GM12878 (cell line): ENCODE measurements at regions not wholly inside any gene's neighbourhood (a gene's known extent, or its start where the extent isn't known, plus 50 kb on each side); places are given as distances from the start of the nearest gene placed in this dataset.

Experiments
- ATAC-seq: fragments of 200-7000 bp; cut with Tn5 transposase; 3 replicates; pipeline ENCODE4 v1.9.1; 2020; ENCODE audit warnings: mild to moderate bottlenecking, moderate library complexity
- BruUV-seq: library from RNA; stranded (reverse); fragments of 400-500 nt; replicated peaks from 2 replicates; lab custom pipeline; 2021; lab: Mats Ljungman, UMichigan
- CTCF ChIA-PET: fragments of 300-600 bp; sonication (Branson Sonifier 250); formaldehyde crosslinking; extraction: SDS; loops from one replicate; lab custom pipeline; 2021; ENCODE audit warnings: inconsistent platforms; lab: Yijun Ruan, JAX
- POLR2A ChIA-PET: fragments of 350-600 bp; formaldehyde crosslinking; extraction: SDS; loops from one replicate; lab custom pipeline; 2021; ENCODE audit warnings: inconsistent platforms; lab: Charles Lee
- RAD21 ChIA-PET: fragments of 300-600 bp; sonication (Branson Sonifier 250); formaldehyde crosslinking; loops from one replicate; lab custom pipeline; 2023; ENCODE audit warnings: antibody characterized with exemption; ENCODE audit not compliant: unreplicated experiment; lab: Charles Lee
- SMC1A ChIA-PET: fragments of 300-600 bp; sonication (Branson Sonifier 250); formaldehyde crosslinking; loops from one replicate; lab custom pipeline; 2023; ENCODE audit not compliant: unreplicated experiment, uncharacterized antibody; lab: Charles Lee
- DNase-seq: peaks from one replicate; pipeline ENCODE4 v3.0.0-alpha.2; 2011; ENCODE audit warnings: low read depth, low spot score
- FAIRE-seq: peaks from 3 replicates; lab custom pipeline; 2011; peaks lifted over from hg19 to GRCh38; lab: Jason Lieb, UNC
- H2AFZ ChIP-seq: 2 replicates; pipeline ENCODE4 v1.6.0; 2011; ENCODE audit warnings: low read depth, low read length, control low read depth; ENCODE audit not compliant: control insufficient read depth
- H3K27ac ChIP-seq: 2 replicates; pipeline ENCODE4 v1.5.1; 2011; ENCODE audit warnings: control low read depth; ENCODE audit not compliant: control insufficient read depth, insufficient read depth
- H3K27me3 ChIP-seq, 2 experiments: replicated peaks in 1 of 2; 2 replicates each; pipeline versions ENCODE4 v1.6.0 to v1.6.1; 2011; ENCODE audit warnings: low read length in 1 of 2; ENCODE audit not compliant: control insufficient read depth in 2 of 2, insufficient read depth in 2 of 2
- H3K36me3 ChIP-seq, 2 experiments: 2 replicates each; pipeline ENCODE4 v1.5.1; 2011; ENCODE audit warnings: low read length in 1 of 2; ENCODE audit not compliant: control insufficient read depth in 2 of 2, insufficient read depth in 2 of 2
- H3K4me1 ChIP-seq: 2 replicates; pipeline ENCODE4 v1.6.1; 2011; ENCODE audit warnings: mild to moderate bottlenecking, low read length, moderate library complexity, mixed read lengths; ENCODE audit not compliant: control insufficient read depth, insufficient read depth
- H3K4me2 ChIP-seq: 2 replicates; pipeline ENCODE4 v1.6.0; 2011; ENCODE audit warnings: control low read depth; ENCODE audit not compliant: control insufficient read depth, insufficient read depth
- H3K4me3 ChIP-seq: fragments of 200-600 bp; sonication (generic); 2 replicates; pipeline ENCODE4 v1.5.1; 2016
- H3K79me2 ChIP-seq: 2 replicates; pipeline ENCODE4 v1.6.0; 2011; ENCODE audit warnings: low read length; ENCODE audit not compliant: control insufficient read depth, insufficient read depth
- H3K9ac ChIP-seq: 2 replicates; pipeline ENCODE4 v1.8.0; 2011; ENCODE audit warnings: low read length, control low read depth, mixed read lengths; ENCODE audit not compliant: control insufficient read depth, insufficient read depth
- H3K9me3 ChIP-seq: replicated peaks from 3 replicates; pipeline ENCODE4 v1.5.1; 2011; ENCODE audit warnings: mild to moderate bottlenecking, low read length; ENCODE audit not compliant: control insufficient read depth, insufficient read depth
- H4K20me1 ChIP-seq: 2 replicates; pipeline ENCODE4 v1.6.0; 2011; ENCODE audit not compliant: control insufficient read depth, insufficient read depth
- ATF7 ChIP-seq: fragments of 450-650 bp; IDR thresholded peaks from 2 replicates; pipeline ENCODE4 v1.6.1; 2016; ENCODE audit warnings: low read depth, mild to moderate bottlenecking
- BCL3 ChIP-seq: IDR thresholded peaks from 2 replicates; pipeline ENCODE4 v1.6.1; 2011; ENCODE audit warnings: borderline replicate concordance, low read depth, mild to moderate bottlenecking, moderate library complexity, low read length; ENCODE audit not compliant: insufficient read depth, poor library complexity, severe bottlenecking
- CHD4 ChIP-seq: fragments of 200-600 bp; sonication (generic); IDR thresholded peaks from 2 replicates; pipeline ENCODE4 v1.6.1; 2016; ENCODE audit warnings: mild to moderate bottlenecking
- DPF2 ChIP-seq: fragments of 450-650 bp; IDR thresholded peaks from 2 replicates; pipeline ENCODE4 v1.6.1; 2017; ENCODE audit warnings: mild to moderate bottlenecking
- ELK1 ChIP-seq: IDR thresholded peaks from 2 replicates; pipeline ENCODE4 v1.6.1; 2012; ENCODE audit warnings: low read depth, low read length, improper control_type of control experiment
- MEF2A ChIP-seq: IDR thresholded peaks from 2 replicates; pipeline ENCODE4 v1.6.1; 2011; ENCODE audit warnings: low read depth, mild to moderate bottlenecking, low read length, moderate library complexity; ENCODE audit not compliant: insufficient read depth
- NR2C2 ChIP-seq: IDR thresholded peaks from 2 replicates; pipeline ENCODE4 v1.6.1; 2011; ENCODE audit warnings: borderline replicate concordance, low read depth; ENCODE audit not compliant: control insufficient read depth, insufficient read length
- RAD21 ChIP-seq: IDR thresholded peaks from 2 replicates; pipeline ENCODE4 v1.6.1; 2011; ENCODE audit warnings: mild to moderate bottlenecking, low read depth, low read length, moderate library complexity; ENCODE audit not compliant: insufficient read depth
- REST ChIP-seq: IDR thresholded peaks from 2 replicates; pipeline ENCODE4 v1.6.1; 2012; ENCODE audit warnings: mild to moderate bottlenecking, low read depth, low read length
- RUNX3 ChIP-seq: IDR thresholded peaks from 2 replicates; pipeline ENCODE4 v1.6.1; 2012; ENCODE audit warnings: low read length, inconsistent platforms
- SIX5 ChIP-seq: IDR thresholded peaks from 2 replicates; pipeline ENCODE4 v1.6.1; 2011; ENCODE audit warnings: mild to moderate bottlenecking, low read depth, low read length, moderate library complexity; ENCODE audit not compliant: severe bottlenecking
- SREBF1 ChIP-seq: IDR thresholded peaks from 2 replicates; pipeline ENCODE4 v1.6.1; 2012; ENCODE audit warnings: mild to moderate bottlenecking, low read length
- ZBTB4 ChIP-seq: fragments of 450-650 bp; formaldehyde crosslinking; IDR thresholded peaks from 2 replicates; pipeline ENCODE4 v1.4.0; 2022; ENCODE audit warnings: mild to moderate bottlenecking, moderate library complexity
- WGBS: methylation state at CpG from one replicate; pipeline ENCODE4 v1.1.6; 2016; ENCODE audit warnings: low lambda C conversion rate; ENCODE audit not compliant: insufficient replicate concordance, insufficient coverage; ENCODE audit errors: missing lambda C conversion rate; 5-methylcytosine and 5-hydroxymethylcytosine counted together
- in situ Hi-C: fragments of 300-500 bp; cut with MboI; formaldehyde crosslinking; loops from 9 replicates; pipeline ENCODE4 v1.14.3; 2018; ENCODE audit warnings: mixed read lengths
- intact Hi-C: fragments of 100-400 bp; cut with micrococcal nuclease; formaldehyde crosslinking; loops from one replicate; pipeline ENCODE4 v1.14.2; 2022; ENCODE audit not compliant: unreplicated experiment

- no peak for TF ChIP-seq REST
- no peak for TF ChIP-seq ZBTB4 (CRISPR knock-in tag)
These were observed 551.9 kb upstream of the GOLIM4 start (continued) for GRCh38 chr3:168647582-168647981.

- H3K9ac ChIP-seq, result no peak overlapping the region
- intact Hi-C loops (no loop called here), in situ Hi-C loops (no loop called here)
- no peaks in the 10 kb centered on the region for H3K79me2 ChIP-seq
- H3K36me3 ChIP-seq, result no peaks in the 10 kb centered on the region
- ChIA-PET RAD21 (no interaction called here), SMC1A (interaction anchor here (1.3 kb wide), 1 partner anchor 10 kb away, joined by 4 read pairs; no protein-coding TSS in a partner anchor), POLR2A (no interaction called here), CTCF (interaction anchor here (1.6 kb wide), 1 partner anchor 10 kb away, joined by 3 read pairs; no protein-coding TSS in a partner anchor)
- no peaks in the 10 kb centered on the region for H3K9me3 ChIP-seq
- no peaks in the 10 kb centered on the region for H3K27me3 ChIP-seq
- H3K4me3 ChIP-seq, result no peak overlapping the region
- no peak overlapping the region for H3K4me2 ChIP-seq
- ATAC-seq (no peak), FAIRE-seq (no peak), DNase-seq (no peak)
- H3K27ac ChIP-seq, result no peak overlapping the region
- BruUV-seq, result no TSS peak
- 0% methylated on average over 2 of the region's 2 CpGs for WGBS
- no peak overlapping the region for H2AFZ ChIP-seq
- H4K20me1 ChIP-seq, result no peaks in the 10 kb centered on the region
- no peaks in the 10 kb centered on the region for H3K4me1 ChIP-seq
- TF ChIP-seq RUNX3, result no peak
- TF ChIP-seq CHD4, result no peak
- no peak for TF ChIP-seq DPF2
- no peak for TF ChIP-seq NR2C2
- TF ChIP-seq ELK1, result no peak
- no peak for TF ChIP-seq SIX5
- TF ChIP-seq RAD21, result no peak
- no peak for TF ChIP-seq SREBF1
- TF ChIP-seq ATF7, result no peak
- TF ChIP-seq BCL3, result no peak
- TF ChIP-seq MEF2A, result no peak
These were observed 549.5 kb upstream of the GOLIM4 start for GRCh38 chr3:168645180-168645579.
